H1 (cell line): ENCODE measurements at regions not wholly inside any gene's neighbourhood (a gene's known extent, or its start where the extent isn't known, plus 50 kb on each side); places are given as distances from the start of the nearest gene placed in this dataset.

Experiments used
- CTCF ChIA-PET: fragments of 300-600 bp; sonication (Branson Sonifier 250); formaldehyde crosslinking; loops from one replicate; lab custom pipeline; 2021; ENCODE audit not compliant: partially characterized antibody; lab: Charles Lee
- POLR2A ChIA-PET: fragments of 300-600 bp; sonication (Branson Sonifier 250); formaldehyde crosslinking; loops from one replicate; lab custom pipeline; 2021; ENCODE audit warnings: inconsistent platforms; ENCODE audit not compliant: partially characterized antibody; lab: Charles Lee
- DNase-seq, 2 experiments: peaks; one replicate each; pipeline versions ENCODE4 v3.0.0 to v3.0.0-alpha.2; 2010 to 2022; ENCODE audit warnings: low spot score in 2 of 2, low read depth in 1 of 2, mixed read lengths in 1 of 2
- FAIRE-seq: peaks from 2 replicates; lab custom pipeline; 2011; peaks lifted over from hg19 to GRCh38; lab: Jason Lieb, UNC
- H2AFZ ChIP-seq: 2 replicates; pipeline ENCODE4 v1.8.1; 2012; ENCODE audit warnings: low read length, inconsistent platforms
- H2AK5ac ChIP-seq: 2 replicates; pipeline ENCODE4 v1.6.1; 2013; ENCODE audit warnings: low read depth, low read length
- H2BK120ac ChIP-seq: replicated peaks from 2 replicates; pipeline ENCODE3; 2013; ENCODE audit warnings: low read depth, low read length, inconsistent platforms
- H2BK12ac ChIP-seq: 2 replicates; pipeline ENCODE4 v1.6.1; 2013; ENCODE audit warnings: low read depth, low read length
- H2BK15ac ChIP-seq: 2 replicates; pipeline ENCODE4 v1.6.1; 2013; ENCODE audit warnings: low read length
- H2BK20ac ChIP-seq: 2 replicates; pipeline ENCODE4 v1.6.1; 2013; ENCODE audit warnings: low read length
- H2BK5ac ChIP-seq: 2 replicates; pipeline ENCODE4 v1.6.1; 2013; ENCODE audit warnings: low read depth, low read length
- H3K14ac ChIP-seq: 2 replicates; pipeline ENCODE4 v1.6.1; 2013; ENCODE audit warnings: inconsistent platforms; ENCODE audit not compliant: insufficient read length
- H3K18ac ChIP-seq: 2 replicates; pipeline ENCODE4 v1.6.1; 2013; ENCODE audit warnings: low read length; ENCODE audit errors: extremely low read depth
- H3K23ac ChIP-seq: 2 replicates; pipeline ENCODE4 v1.6.1; 2013; ENCODE audit warnings: inconsistent platforms; ENCODE audit not compliant: insufficient read length
- H3K23me2 ChIP-seq: 2 replicates; pipeline ENCODE4 v1.6.1; 2013; ENCODE audit warnings: low read depth, low read length
- H3K27ac ChIP-seq: 2 replicates; pipeline ENCODE4 v1.6.1; 2011; ENCODE audit warnings: low read depth, low read length, inconsistent platforms
- H3K27me3 ChIP-seq, 4 experiments: replicated peaks in 1 of 4; 1 replicate in 1 of 4; 2 replicates in 3 of 4; pipeline versions ENCODE4 v1.6.1 to v1.8.1; 2011 to 2013; ENCODE audit warnings: low read length in 3 of 4, mild to moderate bottlenecking in 3 of 4, inconsistent platforms in 2 of 4, mixed read lengths in 2 of 4, moderate library complexity in 1 of 4; ENCODE audit not compliant: control insufficient read depth in 3 of 4, insufficient read depth in 3 of 4; ENCODE audit errors: extremely low read depth in 1 of 4
- H3K36me3 ChIP-seq, 4 experiments: 2 replicates each; pipeline versions ENCODE4 v1.6.1 to v1.8.1; 2011 to 2013; ENCODE audit warnings: mild to moderate bottlenecking in 4 of 4, low read length in 3 of 4, moderate library complexity in 2 of 4, control low read depth in 1 of 4, inconsistent platforms in 1 of 4; ENCODE audit not compliant: insufficient read depth in 4 of 4, control insufficient read depth in 2 of 4
- H3K4ac ChIP-seq: replicated peaks from 2 replicates; pipeline ENCODE3; 2013; ENCODE audit warnings: low read length, low read depth, mixed read lengths, inconsistent platforms; ENCODE audit not compliant: insufficient read length
- H3K4me1 ChIP-seq, 4 experiments: replicated peaks in 1 of 4; 1 replicate in 1 of 4; 2 replicates in 3 of 4; pipeline versions ENCODE4 v1.6.1 to v1.8.1; 2011 to 2013; ENCODE audit warnings: low read length in 3 of 4, inconsistent platforms in 2 of 4, mixed read lengths in 1 of 4; ENCODE audit not compliant: insufficient read depth in 4 of 4, control insufficient read depth in 3 of 4
- H3K4me2 ChIP-seq, 2 experiments: 2 replicates each; pipeline versions ENCODE4 v1.6.1 to v1.8.1; 2011 to 2013; ENCODE audit warnings: low read depth in 2 of 2, low read length in 2 of 2, control low read depth in 1 of 2, inconsistent platforms in 1 of 2, mild to moderate bottlenecking in 1 of 2; ENCODE audit not compliant: insufficient read depth in 1 of 2
- H3K4me3 ChIP-seq, 4 experiments: fragments of 200-600, 300-600 bp in 1 of 4; sonication (generic), shearing (Covaris generic), sonication (Bioruptor Twin) in 1 of 4; 2 replicates each; pipeline versions ENCODE4 v1.5.1 to v1.8.1; 2011 to 2016; ENCODE audit warnings: low read length in 4 of 4, low read depth in 3 of 4, control low read depth in 2 of 4, inconsistent platforms in 2 of 4, mild to moderate bottlenecking in 2 of 4, mixed read lengths in 1 of 4, moderate library complexity in 1 of 4; ENCODE audit not compliant: insufficient read depth in 2 of 4; ENCODE audit errors: extremely low read depth in 1 of 4
- H3K56ac ChIP-seq: replicated peaks from 2 replicates; pipeline ENCODE3; 2013; ENCODE audit warnings: low read depth, mild to moderate bottlenecking, mixed read lengths, low read length, inconsistent platforms; ENCODE audit not compliant: insufficient read length
- H3K79me1 ChIP-seq: 2 replicates; pipeline ENCODE4 v1.6.1; 2013; ENCODE audit warnings: low read depth, low read length, control low read depth
- H3K79me2 ChIP-seq, 2 experiments: 2 replicates each; pipeline versions ENCODE4 v1.6.1 to v1.8.1; 2012 to 2013; ENCODE audit warnings: low read length in 2 of 2, mild to moderate bottlenecking in 2 of 2, inconsistent platforms in 1 of 2; ENCODE audit not compliant: insufficient read depth in 2 of 2, control insufficient read depth in 1 of 2
- H3K9ac ChIP-seq, 4 experiments: replicated peaks in 1 of 4; 1 replicate in 1 of 4; 2 replicates in 3 of 4; pipeline versions ENCODE4 v1.6.1 to v1.8.1; 2011 to 2013; ENCODE audit warnings: low read depth in 3 of 4, low read length in 3 of 4, control low read depth in 2 of 4, mild to moderate bottlenecking in 2 of 4, moderate library complexity in 2 of 4, inconsistent platforms in 1 of 4; ENCODE audit errors: extremely low read depth in 1 of 4
- H3K9me3 ChIP-seq, 2 experiments: 2 replicates each; pipeline versions ENCODE4 v1.6.1 to v1.8.1; 2012 to 2013; ENCODE audit warnings: mild to moderate bottlenecking in 2 of 2, moderate library complexity in 2 of 2, control low read depth in 1 of 2, inconsistent platforms in 1 of 2, low read depth in 1 of 2, low read length in 1 of 2, mixed read lengths in 1 of 2; ENCODE audit not compliant: insufficient read depth in 2 of 2
- H4K20me1 ChIP-seq, 2 experiments: replicated peaks in 1 of 2; 2 replicates each; pipeline versions ENCODE3 to v1.8.1; 2011 to 2013; ENCODE audit warnings: inconsistent platforms in 2 of 2, low read length in 2 of 2, mild to moderate bottlenecking in 1 of 2; ENCODE audit not compliant: insufficient read depth in 2 of 2, control insufficient read depth in 1 of 2
- H4K5ac ChIP-seq: 2 replicates; pipeline ENCODE4 v1.6.1; 2013; ENCODE audit warnings: low read length, low read depth, mixed read lengths, inconsistent platforms; ENCODE audit not compliant: insufficient read length
- H4K8ac ChIP-seq: 2 replicates; pipeline ENCODE4 v1.8.0; 2013; ENCODE audit warnings: mild to moderate bottlenecking, moderate library complexity, low read length, inconsistent platforms; ENCODE audit not compliant: insufficient read depth; ENCODE audit errors: extremely low read depth
- H4K91ac ChIP-seq: replicated peaks from 2 replicates; pipeline ENCODE3; 2013; ENCODE audit warnings: low read length, mixed read lengths, inconsistent platforms; ENCODE audit not compliant: insufficient read length
- CHD2 ChIP-seq: IDR thresholded peaks from 2 replicates; pipeline ENCODE4 v1.6.1; 2012; ENCODE audit warnings: low read length, improper control_type of control experiment
- EZH2 ChIP-seq: fragments of 200-600 bp; sonication (generic); IDR thresholded peaks from 2 replicates; pipeline ENCODE4 v1.7.1; 2012; ENCODE audit warnings: low read depth, mild to moderate bottlenecking, moderate library complexity, low read length, inconsistent platforms; ENCODE audit not compliant: severe bottlenecking
- KDM4A ChIP-seq: IDR thresholded peaks from one replicate; pipeline ENCODE4 v1.7.1; 2012; ENCODE audit warnings: low read depth, mild to moderate bottlenecking, moderate library complexity, low read length, inconsistent platforms; ENCODE audit not compliant: severe bottlenecking
- NRF1 ChIP-seq: IDR thresholded peaks from 2 replicates; pipeline ENCODE4 v1.6.1; 2011; ENCODE audit warnings: mild to moderate bottlenecking, low read depth, low read length, improper control_type of control experiment
- TAF7 ChIP-seq: optimal IDR thresholded peaks from 2 replicates; pipeline ENCODE3; 2011; ENCODE audit warnings: low read depth, mild to moderate bottlenecking, inconsistent platforms, low read length, moderate library complexity, borderline replicate concordance
- TBP ChIP-seq: IDR thresholded peaks from 2 replicates; pipeline ENCODE4 v1.6.1; 2011; ENCODE audit warnings: low read depth, low read length, improper control_type of control experiment
- WGBS, 2 experiments: shearing (Covaris generic) in 1 of 2; methylation state at CpG; one replicate each; pipeline versions ENCODE4 v1.1.6 to v1.1.7; 2013 to 2015; ENCODE audit warnings: low lambda C conversion rate in 2 of 2, mixed read lengths in 2 of 2, inconsistent platforms in 1 of 2, low coverage in 1 of 2, missing lambda C conversion rate in 1 of 2; ENCODE audit not compliant: insufficient replicate concordance in 2 of 2, insufficient coverage in 1 of 2, insufficient read length in 1 of 2; ENCODE audit errors: extremely low coverage in 1 of 2, missing lambda C conversion rate in 1 of 2; 5-methylcytosine and 5-hydroxymethylcytosine counted together

DNA sequence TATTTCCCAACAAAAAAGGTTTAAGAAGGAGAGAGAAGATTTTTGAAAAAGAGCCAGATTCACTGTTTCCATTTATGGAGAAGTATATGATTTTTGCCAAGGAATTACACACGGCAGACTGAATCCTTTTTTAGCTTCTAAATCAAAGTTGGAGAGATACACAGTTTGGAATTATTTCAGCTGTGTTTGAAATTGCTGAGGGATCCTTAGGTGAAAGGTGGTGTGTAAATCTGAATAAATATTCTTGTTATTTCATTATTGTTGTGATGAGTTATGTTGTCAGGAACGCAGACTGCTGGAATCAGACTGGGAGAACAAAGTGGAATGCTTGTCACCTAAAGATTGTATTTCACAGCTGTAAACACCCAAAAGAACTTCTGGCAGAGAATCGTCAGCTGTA lies 168.5 kb upstream of the AKIRIN2 start:
- POLR2A ChIA-PET: no interaction called here
- Histone ChIP-seq H2BK20ac (no peak overlapping the region), H3K18ac (no peak overlapping the region), H3K36me3 (no peaks in the 10 kb centered on the region), H3K23me2 (no peaks in the 10 kb centered on the region), H3K79me2 (no peaks in the 10 kb centered on the region), H3K9me3 (no peaks in the 10 kb centered on the region), H2BK12ac (no peak overlapping the region), H2AK5ac (no peak overlapping the region), H3K4ac (no peak overlapping the region), H3K4me3 (no peak overlapping the region), H4K91ac (no peak overlapping the region), H3K4me2 (no peak overlapping the region), H4K20me1 (no peaks in the 10 kb centered on the region), H3K23ac (no peak overlapping the region), H3K79me1 (no peaks in the 10 kb centered on the region), H2BK15ac (no peak overlapping the region), H2AFZ (no peak overlapping the region), H3K27ac (no peak overlapping the region), H3K27me3 (no peaks in the 10 kb centered on the region), H3K9ac (no peak overlapping the region), H2BK120ac (no peak overlapping the region), H3K14ac (no peak overlapping the region), H3K4me1 (no peaks in the 10 kb centered on the region), H4K8ac (no peak overlapping the region), H2BK5ac (no peak overlapping the region), H4K5ac (no peak overlapping the region), H3K56ac (no peak overlapping the region)
- no peak for TF ChIP-seq TAF7
- TF ChIP-seq EZH2: no peak
- no peak for TF ChIP-seq KDM4A
- no peak for TF ChIP-seq TBP
- TF ChIP-seq CHD2: no peak
- no peak for TF ChIP-seq NRF1
- CTCF ChIA-PET: interaction anchor here (0.6 to 1.2 kb wide), 2 partner anchors 168 to 367 kb away, joined by 3 read pairs; no protein-coding TSS in a partner anchor
- DNase-seq: no peak
- WGBS, 2 experiments: 59% methylated on average over 3 of the region's 3 CpGs; no CpG with 5 or more reads in 1 of the 2 experiments
- FAIRE-seq: no peak
